C4-2B (cell line): ENCODE measurements at regions not wholly inside any gene's neighbourhood (a gene's known extent, or its start where the extent isn't known, plus 50 kb on each side); places are given as distances from the start of the nearest gene placed in this dataset.

Source experiments
- ZFX ChIP-seq: fragments of 450-650 bp; IDR thresholded peaks from 2 replicates; pipeline ENCODE4 v1.6.1; 2017
- TF ChIP-seq, protein P1 (sequence below): fragments of 450-650 bp; conservative IDR thresholded peaks from 2 replicates; pipeline ENCODE4 v1.5.1; 2017; ENCODE audit warnings: mild to moderate bottlenecking

DNA sequence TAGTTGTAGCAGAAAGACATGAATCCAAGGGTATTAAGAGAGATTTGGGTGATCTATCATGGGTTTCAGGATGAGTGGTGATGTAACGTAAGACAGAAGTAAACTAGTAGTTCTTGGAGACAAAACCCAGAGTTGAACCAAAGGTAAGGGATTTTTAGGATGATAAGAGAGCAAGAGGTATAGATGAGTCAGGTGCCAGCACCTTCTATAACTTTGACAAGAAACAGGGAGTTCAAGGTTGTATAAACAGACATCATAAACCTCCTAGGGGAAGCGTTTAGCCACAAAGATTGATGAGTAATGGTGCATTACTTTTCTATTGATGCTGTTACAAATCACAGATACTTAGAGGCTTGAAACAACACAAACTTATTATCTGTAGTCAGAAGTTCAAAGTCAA is 447.3 kb upstream of the ARHGEF26 start:
- TF ChIP-seq, protein P1, sequence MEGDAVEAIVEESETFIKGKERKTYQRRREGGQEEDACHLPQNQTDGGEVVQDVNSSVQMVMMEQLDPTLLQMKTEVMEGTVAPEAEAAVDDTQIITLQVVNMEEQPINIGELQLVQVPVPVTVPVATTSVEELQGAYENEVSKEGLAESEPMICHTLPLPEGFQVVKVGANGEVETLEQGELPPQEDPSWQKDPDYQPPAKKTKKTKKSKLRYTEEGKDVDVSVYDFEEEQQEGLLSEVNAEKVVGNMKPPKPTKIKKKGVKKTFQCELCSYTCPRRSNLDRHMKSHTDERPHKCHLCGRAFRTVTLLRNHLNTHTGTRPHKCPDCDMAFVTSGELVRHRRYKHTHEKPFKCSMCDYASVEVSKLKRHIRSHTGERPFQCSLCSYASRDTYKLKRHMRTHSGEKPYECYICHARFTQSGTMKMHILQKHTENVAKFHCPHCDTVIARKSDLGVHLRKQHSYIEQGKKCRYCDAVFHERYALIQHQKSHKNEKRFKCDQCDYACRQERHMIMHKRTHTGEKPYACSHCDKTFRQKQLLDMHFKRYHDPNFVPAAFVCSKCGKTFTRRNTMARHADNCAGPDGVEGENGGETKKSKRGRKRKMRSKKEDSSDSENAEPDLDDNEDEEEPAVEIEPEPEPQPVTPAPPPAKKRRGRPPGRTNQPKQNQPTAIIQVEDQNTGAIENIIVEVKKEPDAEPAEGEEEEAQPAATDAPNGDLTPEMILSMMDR = no peak
- TF ChIP-seq ZFX = no peak
